Type B pancreatic cell (in vitro differentiated cells): ENCODE measurements at regions not wholly inside any gene's neighbourhood (a gene's known extent, or its start where the extent isn't known, plus 50 kb on each side); places are given as distances from the start of the nearest gene placed in this dataset.

Experiments
- DNase-seq: peaks from one replicate; pipeline ENCODE4 v3.0.0; 2021; ENCODE audit warnings: mixed read lengths; ENCODE audit not compliant: unreplicated experiment; ENCODE audit errors: extremely low spot score
- H3K27ac Mint-ChIP-seq: 2 replicates; pipeline ENCODE4 v1.8.0; 2021; ENCODE audit warnings: mild to moderate bottlenecking, mixed read lengths
- H3K27me3 Mint-ChIP-seq: 2 replicates; pipeline ENCODE4 v1.8.0; 2021; ENCODE audit warnings: mixed read lengths
- H3K36me3 Mint-ChIP-seq: 2 replicates; pipeline ENCODE4 v1.8.0; 2021; ENCODE audit warnings: mixed read lengths
- H3K4me1 Mint-ChIP-seq: one replicate; pipeline ENCODE4 v1.8.0; 2021; ENCODE audit warnings: mixed read lengths; ENCODE audit not compliant: unreplicated experiment
- H3K4me3 Mint-ChIP-seq: 2 replicates; pipeline ENCODE4 v1.8.0; 2021; ENCODE audit warnings: mild to moderate bottlenecking, mixed read lengths
- H3K9me3 Mint-ChIP-seq: 2 replicates; pipeline ENCODE4 v1.8.0; 2021; ENCODE audit warnings: mixed read lengths
- TF ChIP-seq, protein P1 (sequence below): fragments of 200-600 bp; sonication (generic); conservative IDR thresholded peaks from 2 replicates; pipeline ENCODE4 v1.5.0; 2021; ENCODE audit warnings: antibody characterized with exemption, mild to moderate bottlenecking

DNA sequence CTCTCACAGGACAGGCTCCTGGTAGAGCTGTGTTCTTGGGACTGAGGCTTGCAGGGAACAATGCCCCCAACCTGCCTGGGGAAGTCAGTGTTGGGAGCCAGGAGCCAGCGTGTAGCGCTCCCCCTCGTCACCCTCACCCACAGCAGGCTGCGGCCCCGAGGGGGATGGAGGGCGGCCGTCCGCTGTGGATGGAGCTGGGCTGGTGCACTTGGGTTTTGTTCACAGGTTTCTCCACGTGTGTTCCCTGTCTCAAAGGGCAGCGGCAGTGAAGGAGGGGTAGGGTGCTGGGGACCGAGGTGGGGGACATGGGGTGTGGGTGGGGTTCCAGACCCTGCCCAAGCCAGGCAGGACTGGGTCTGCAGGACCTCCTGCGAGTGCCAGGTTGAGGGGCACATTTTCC lies 69.1 kb downstream of the RGS12 start:
- Mint-ChIP-seq H3K4me3 (no peak overlapping the region), H3K4me1 (peaks cover 21% of the 10 kb centered on the region), H3K36me3 (peaks cover 8% of the 10 kb centered on the region), H3K27me3 (no peaks in the 10 kb centered on the region), H3K27ac (no peak overlapping the region), H3K9me3 (no peaks in the 10 kb centered on the region)
- TF ChIP-seq, protein P1, sequence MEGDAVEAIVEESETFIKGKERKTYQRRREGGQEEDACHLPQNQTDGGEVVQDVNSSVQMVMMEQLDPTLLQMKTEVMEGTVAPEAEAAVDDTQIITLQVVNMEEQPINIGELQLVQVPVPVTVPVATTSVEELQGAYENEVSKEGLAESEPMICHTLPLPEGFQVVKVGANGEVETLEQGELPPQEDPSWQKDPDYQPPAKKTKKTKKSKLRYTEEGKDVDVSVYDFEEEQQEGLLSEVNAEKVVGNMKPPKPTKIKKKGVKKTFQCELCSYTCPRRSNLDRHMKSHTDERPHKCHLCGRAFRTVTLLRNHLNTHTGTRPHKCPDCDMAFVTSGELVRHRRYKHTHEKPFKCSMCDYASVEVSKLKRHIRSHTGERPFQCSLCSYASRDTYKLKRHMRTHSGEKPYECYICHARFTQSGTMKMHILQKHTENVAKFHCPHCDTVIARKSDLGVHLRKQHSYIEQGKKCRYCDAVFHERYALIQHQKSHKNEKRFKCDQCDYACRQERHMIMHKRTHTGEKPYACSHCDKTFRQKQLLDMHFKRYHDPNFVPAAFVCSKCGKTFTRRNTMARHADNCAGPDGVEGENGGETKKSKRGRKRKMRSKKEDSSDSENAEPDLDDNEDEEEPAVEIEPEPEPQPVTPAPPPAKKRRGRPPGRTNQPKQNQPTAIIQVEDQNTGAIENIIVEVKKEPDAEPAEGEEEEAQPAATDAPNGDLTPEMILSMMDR: no peak
- no peak for DNase-seq

DNA sequence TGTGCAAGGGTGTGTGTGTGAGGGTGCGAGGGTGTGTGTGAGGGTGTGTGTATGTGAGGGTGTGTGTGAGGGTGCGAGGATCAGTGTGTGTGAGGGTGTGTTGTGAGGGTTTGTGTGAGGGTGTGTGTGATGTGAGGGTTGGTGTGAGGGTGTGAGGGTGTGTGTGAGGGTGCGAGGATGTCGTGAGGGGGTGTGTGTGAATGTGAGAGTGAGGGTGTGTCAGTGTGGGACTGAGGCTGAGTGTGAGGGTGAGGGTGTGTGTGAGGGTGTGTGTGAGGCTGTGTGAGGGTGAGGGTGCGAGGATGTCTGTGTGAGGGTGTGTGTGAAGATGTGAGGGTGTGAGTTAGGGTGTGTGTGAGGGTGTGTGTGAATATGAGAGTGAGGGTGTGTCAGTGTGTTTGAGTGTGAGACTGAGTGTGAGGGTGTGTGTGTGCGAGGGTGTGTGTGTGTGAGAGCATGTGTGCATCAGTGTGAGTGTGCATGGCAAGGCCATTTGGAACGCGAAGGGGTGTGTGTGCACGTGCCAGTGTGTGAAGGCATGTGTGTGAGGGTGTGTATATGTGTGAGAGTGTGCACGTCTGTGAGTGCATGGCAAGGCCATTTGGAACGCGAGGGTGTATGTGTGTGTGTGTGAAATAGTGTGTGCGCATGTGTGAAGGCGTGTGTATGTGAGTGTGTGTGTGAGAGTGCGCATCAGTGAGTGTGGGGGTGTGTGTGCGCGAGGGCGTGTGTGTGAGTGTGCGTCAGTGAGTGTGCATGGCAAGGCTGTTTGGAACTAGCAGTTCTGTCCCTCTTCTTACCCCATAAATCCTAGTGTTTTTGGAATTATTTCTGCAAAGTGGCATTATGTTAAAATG lies 69.8 kb downstream of the RGS12 start:
- DNase-seq: no peak
- Mint-ChIP-seq H3K36me3 (peaks cover under 1% of the 10 kb centered on the region), H3K27ac (no peak overlapping the region), H3K27me3 (no peaks in the 10 kb centered on the region), H3K4me1 (peaks cover 21% of the 10 kb centered on the region), H3K4me3 (no peak overlapping the region), H3K9me3 (no peaks in the 10 kb centered on the region)
- TF ChIP-seq, protein P1: no peak

DNA sequence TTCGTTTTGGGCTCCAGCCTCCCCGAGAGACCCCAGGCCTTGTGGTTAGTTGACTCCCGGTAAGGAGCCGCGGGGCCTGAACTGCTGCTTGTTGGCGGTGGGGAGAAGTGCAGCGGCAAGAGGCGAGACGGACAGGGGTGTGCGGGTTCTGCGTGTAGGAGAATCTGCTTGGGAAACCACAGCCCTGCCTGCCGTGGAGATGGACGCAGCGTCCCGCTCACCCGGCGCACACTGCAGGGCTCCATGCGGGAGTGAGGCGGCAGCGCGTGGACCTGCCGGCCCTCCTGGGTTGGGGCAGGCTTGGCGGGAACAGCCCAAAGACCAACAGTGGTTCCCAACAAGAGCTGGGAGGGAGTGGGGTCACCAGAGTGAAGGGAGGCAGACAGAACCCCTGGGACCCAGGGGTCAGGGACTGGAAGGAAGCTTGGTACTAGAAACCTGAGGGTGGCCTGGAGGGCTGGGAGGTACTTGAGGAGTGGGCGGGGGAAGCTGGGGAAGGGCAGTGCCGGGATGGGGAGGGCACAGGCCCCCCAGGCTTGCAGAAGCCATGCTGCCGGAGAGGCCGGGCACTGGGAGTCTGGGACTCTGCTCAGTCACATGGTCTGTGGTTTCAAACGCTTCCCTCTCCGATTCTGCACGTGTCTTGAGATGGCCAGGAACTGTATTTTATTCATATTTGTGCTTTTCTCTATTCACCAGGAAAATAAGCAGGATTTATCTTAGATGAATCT lies 70.8 kb downstream of the RGS12 start:
- Mint-ChIP-seq H3K4me3 (no peak overlapping the region), H3K27ac (no peak overlapping the region), H3K36me3 (no peaks in the 10 kb centered on the region), H3K27me3 (no peaks in the 10 kb centered on the region), H3K9me3 (no peaks in the 10 kb centered on the region), H3K4me1 (peaks cover 21% of the 10 kb centered on the region)
- TF ChIP-seq, protein P1: no peak
- no peak for DNase-seq

DNA sequence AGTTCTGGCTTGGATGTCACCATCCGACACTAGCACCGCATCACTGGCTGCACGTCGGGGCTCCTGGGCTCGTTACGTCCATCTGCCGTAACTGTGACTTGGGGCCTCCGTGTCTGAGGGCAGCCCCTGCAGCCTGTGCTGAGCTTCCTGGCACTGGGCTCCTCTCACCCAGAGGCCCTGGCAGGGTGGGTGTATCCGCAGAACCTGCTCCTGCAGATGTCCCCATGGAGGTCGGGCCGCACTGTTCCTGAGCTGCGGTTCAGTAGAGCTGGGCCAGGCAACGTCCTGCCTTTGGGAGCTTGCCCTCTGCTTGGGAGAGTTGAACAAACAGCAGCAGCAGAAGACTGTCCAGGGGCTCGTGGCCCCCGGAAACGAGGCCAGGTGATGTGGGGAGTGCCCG lies 71.4 kb downstream of the RGS12 start:
- Mint-ChIP-seq H3K4me1 (peaks cover 21% of the 10 kb centered on the region), H3K36me3 (no peaks in the 10 kb centered on the region), H3K27ac (no peak overlapping the region), H3K4me3 (no peak overlapping the region), H3K9me3 (no peaks in the 10 kb centered on the region), H3K27me3 (no peaks in the 10 kb centered on the region)
- TF ChIP-seq, protein P1: no peak
- no peak for DNase-seq

DNA sequence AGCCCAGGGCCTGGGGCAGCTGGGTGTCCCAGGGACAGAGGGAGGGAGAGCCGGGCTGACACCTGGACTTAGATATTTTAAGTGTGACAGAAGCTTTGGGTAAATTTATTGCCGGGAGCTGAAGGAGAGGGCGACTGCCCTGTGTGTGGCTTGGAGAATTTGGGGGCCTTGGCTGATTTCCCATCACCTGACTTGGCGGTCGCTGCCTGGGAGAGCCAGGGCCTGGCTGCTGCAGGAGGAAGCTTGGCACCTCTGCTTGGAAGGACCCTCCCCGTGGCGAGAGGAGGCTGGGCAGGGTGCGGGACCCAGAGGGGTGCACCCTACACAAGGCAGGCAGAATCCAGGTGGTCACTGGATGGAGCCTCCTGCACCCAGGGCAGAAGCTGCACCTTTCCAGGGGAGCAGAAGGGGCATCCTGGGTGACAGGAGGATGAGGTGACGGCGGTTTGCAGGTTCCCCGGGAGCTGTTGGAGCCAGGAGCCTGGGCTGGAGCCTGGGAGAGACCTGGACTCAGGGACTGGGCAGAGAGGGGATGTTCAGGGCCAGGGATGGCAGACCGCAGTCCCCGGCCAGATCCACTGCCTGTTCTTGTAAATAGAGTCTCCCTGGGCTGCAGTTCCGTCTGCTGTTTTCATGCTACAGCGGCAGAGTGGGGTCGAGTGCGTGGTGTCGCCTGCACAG lies 72.0 kb downstream of the RGS12 start:
- H3K4me3 Mint-ChIP-seq: no peak overlapping the region
- H3K27me3 Mint-ChIP-seq: no peaks in the 10 kb centered on the region
- peaks cover 25% of the 10 kb centered on the region for H3K4me1 Mint-ChIP-seq
- no peaks in the 10 kb centered on the region for H3K36me3 Mint-ChIP-seq
- TF ChIP-seq, protein P1: no peak
- no peaks in the 10 kb centered on the region for H3K9me3 Mint-ChIP-seq
- DNase-seq: no peak
- H3K27ac Mint-ChIP-seq: no peak overlapping the region
